HG03520 (cell line): ENCODE measurements at regions not wholly inside any gene's neighbourhood (a gene's known extent, or its start where the extent isn't known, plus 50 kb on each side); places are given as distances from the start of the nearest gene placed in this dataset.

Experiments used
- ATAC-seq: cut with Tn5 transposase; IDR thresholded peaks from one replicate; pipeline ENCODE4 v1.9.1; 2021; ENCODE audit warnings: mild to moderate bottlenecking, moderate library complexity; ENCODE audit not compliant: unreplicated experiment

GRCh38 chr15:57821826-57822225, 115.3 kb downstream of the POLR2M start:
- ATAC-seq, result no peak

- ATAC-seq, result no peak
Measured at GRCh38 chr15:57823325-57823882, 116.9 kb downstream of the POLR2M start.

GRCh38 chr15:57824186-57824585, 117.7 kb downstream of the POLR2M start:
- no peak for ATAC-seq

GRCh38 chr15:57827021-57827420, 120.5 kb downstream of the POLR2M start:
- ATAC-seq, result no peak

GRCh38 chr15:57827971-57828370, 121.5 kb downstream of the POLR2M start:
- ATAC-seq, result no peak

- ATAC-seq, result no peak
Measured at GRCh38 chr15:57832183-57832582, 125.7 kb downstream of the POLR2M start.

- ATAC-seq, result no peak
Measured at GRCh38 chr15:57835119-57835518, 128.6 kb downstream of the POLR2M start.

GRCh38 chr15:57849317-57849716, 142.8 kb downstream of the POLR2M start:
- ATAC-seq, result no peak

- no peak for ATAC-seq
Measured at GRCh38 chr15:57854531-57854930, 148.0 kb downstream of the POLR2M start.

GRCh38 chr15:57857871-57858270, 151.4 kb downstream of the POLR2M start:
- ATAC-seq, result no peak

GRCh38 chr15:57859130-57859685, 152.7 kb downstream of the POLR2M start:
- no peak for ATAC-seq

- ATAC-seq, result no peak
Measured at GRCh38 chr15:57861034-57861638, 154.6 kb downstream of the POLR2M start.

GRCh38 chr15:57861815-57862586, 155.5 kb downstream of the POLR2M start:
- no peak for ATAC-seq

- ATAC-seq, result no peak
Measured at GRCh38 chr15:57862761-57863160, 156.2 kb downstream of the POLR2M start.

GRCh38 chr15:57865294-57865693, 158.8 kb downstream of the POLR2M start:
- ATAC-seq, result no peak

- ATAC-seq, result peak; percentile 43
Measured at GRCh38 chr15:57866149-57866736, 159.7 kb downstream of the POLR2M start.

GRCh38 chr15:57867970-57868798, 161.7 kb downstream of the POLR2M start:
- ATAC-seq, result no peak

GRCh38 chr15:57870667-57871066, 164.2 kb downstream of the POLR2M start:
- ATAC-seq, result no peak

GRCh38 chr15:57872281-57873030, 165.9 kb downstream of the POLR2M start:
- no peak for ATAC-seq
